Gastroesophageal sphincter (tissue), 3 donors: ENCODE measurements at regions not wholly inside any gene's neighbourhood (a gene's known extent, or its start where the extent isn't known, plus 50 kb on each side); places are given as distances from the start of the nearest gene placed in this dataset.

Source experiments
- POLR2A ChIP-seq, 2 donors: fragments of 450-650 bp; IDR thresholded peaks; one replicate each; pipeline ENCODE4 v1.6.1; 2017; ENCODE audit warnings: antibody characterized with exemption in 2 of 2, mild to moderate bottlenecking in 2 of 2, moderate library complexity in 1 of 2
- POLR2AphosphoS5 ChIP-seq: sonication (generic); formaldehyde crosslinking; IDR thresholded peaks from one replicate; pipeline ENCODE4 v1.6.1; 2017; ENCODE audit warnings: antibody characterized with exemption
- TF ChIP-seq, protein P1 (sequence below), 4 experiments: fragments of 200-600 bp in 2 of 4; fragments of 450-650 bp in 2 of 4; sonication (generic) in 1 of 4; IDR thresholded peaks; one replicate each; pipeline ENCODE4 v1.5.1; 2017 to 2019; ENCODE audit warnings: antibody characterized with exemption in 4 of 4, mild to moderate bottlenecking in 2 of 4, moderate library complexity in 2 of 4

GRCh38 chr3:110485389-110485788 is 586.2 kb upstream of the NECTIN3 start:
- TF ChIP-seq, protein P1, sequence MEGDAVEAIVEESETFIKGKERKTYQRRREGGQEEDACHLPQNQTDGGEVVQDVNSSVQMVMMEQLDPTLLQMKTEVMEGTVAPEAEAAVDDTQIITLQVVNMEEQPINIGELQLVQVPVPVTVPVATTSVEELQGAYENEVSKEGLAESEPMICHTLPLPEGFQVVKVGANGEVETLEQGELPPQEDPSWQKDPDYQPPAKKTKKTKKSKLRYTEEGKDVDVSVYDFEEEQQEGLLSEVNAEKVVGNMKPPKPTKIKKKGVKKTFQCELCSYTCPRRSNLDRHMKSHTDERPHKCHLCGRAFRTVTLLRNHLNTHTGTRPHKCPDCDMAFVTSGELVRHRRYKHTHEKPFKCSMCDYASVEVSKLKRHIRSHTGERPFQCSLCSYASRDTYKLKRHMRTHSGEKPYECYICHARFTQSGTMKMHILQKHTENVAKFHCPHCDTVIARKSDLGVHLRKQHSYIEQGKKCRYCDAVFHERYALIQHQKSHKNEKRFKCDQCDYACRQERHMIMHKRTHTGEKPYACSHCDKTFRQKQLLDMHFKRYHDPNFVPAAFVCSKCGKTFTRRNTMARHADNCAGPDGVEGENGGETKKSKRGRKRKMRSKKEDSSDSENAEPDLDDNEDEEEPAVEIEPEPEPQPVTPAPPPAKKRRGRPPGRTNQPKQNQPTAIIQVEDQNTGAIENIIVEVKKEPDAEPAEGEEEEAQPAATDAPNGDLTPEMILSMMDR (IDR thresholded peaks at IDR 0.05) = no peak
- no peak for TF ChIP-seq POLR2A (IDR thresholded peaks at IDR 0.05)
- no peak for TF ChIP-seq POLR2AphosphoS5
